ENCODE measurements at regions not wholly inside any gene's neighbourhood (a gene's known extent, or its start where the extent isn't known, plus 50 kb on each side); places are given as distances from the start of the nearest gene placed in this dataset.

- TF ChIP-seq ZNF423 (tag by site-specific recombination; IDR thresholded peaks at IDR 0.05) (no peak), ZEB2 (tag by site-specific recombination; IDR thresholded peaks at IDR 0.05) (no peak), ZBTB48 (tag by site-specific recombination; IDR thresholded peaks at IDR 0.05) (no peak)
- TF ChIP-seq, protein P1, sequence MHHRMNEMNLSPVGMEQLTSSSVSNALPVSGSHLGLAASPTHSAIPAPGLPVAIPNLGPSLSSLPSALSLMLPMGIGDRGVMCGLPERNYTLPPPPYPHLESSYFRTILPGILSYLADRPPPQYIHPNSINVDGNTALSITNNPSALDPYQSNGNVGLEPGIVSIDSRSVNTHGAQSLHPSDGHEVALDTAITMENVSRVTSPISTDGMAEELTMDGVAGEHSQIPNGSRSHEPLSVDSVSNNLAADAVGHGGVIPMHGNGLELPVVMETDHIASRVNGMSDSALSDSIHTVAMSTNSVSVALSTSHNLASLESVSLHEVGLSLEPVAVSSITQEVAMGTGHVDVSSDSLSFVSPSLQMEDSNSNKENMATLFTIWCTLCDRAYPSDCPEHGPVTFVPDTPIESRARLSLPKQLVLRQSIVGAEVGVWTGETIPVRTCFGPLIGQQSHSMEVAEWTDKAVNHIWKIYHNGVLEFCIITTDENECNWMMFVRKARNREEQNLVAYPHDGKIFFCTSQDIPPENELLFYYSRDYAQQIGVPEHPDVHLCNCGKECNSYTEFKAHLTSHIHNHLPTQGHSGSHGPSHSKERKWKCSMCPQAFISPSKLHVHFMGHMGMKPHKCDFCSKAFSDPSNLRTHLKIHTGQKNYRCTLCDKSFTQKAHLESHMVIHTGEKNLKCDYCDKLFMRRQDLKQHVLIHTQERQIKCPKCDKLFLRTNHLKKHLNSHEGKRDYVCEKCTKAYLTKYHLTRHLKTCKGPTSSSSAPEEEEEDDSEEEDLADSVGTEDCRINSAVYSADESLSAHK (tag by site-specific recombination; IDR thresholded peaks at IDR 0.05), result no peak
- TF ChIP-seq, protein P2, sequence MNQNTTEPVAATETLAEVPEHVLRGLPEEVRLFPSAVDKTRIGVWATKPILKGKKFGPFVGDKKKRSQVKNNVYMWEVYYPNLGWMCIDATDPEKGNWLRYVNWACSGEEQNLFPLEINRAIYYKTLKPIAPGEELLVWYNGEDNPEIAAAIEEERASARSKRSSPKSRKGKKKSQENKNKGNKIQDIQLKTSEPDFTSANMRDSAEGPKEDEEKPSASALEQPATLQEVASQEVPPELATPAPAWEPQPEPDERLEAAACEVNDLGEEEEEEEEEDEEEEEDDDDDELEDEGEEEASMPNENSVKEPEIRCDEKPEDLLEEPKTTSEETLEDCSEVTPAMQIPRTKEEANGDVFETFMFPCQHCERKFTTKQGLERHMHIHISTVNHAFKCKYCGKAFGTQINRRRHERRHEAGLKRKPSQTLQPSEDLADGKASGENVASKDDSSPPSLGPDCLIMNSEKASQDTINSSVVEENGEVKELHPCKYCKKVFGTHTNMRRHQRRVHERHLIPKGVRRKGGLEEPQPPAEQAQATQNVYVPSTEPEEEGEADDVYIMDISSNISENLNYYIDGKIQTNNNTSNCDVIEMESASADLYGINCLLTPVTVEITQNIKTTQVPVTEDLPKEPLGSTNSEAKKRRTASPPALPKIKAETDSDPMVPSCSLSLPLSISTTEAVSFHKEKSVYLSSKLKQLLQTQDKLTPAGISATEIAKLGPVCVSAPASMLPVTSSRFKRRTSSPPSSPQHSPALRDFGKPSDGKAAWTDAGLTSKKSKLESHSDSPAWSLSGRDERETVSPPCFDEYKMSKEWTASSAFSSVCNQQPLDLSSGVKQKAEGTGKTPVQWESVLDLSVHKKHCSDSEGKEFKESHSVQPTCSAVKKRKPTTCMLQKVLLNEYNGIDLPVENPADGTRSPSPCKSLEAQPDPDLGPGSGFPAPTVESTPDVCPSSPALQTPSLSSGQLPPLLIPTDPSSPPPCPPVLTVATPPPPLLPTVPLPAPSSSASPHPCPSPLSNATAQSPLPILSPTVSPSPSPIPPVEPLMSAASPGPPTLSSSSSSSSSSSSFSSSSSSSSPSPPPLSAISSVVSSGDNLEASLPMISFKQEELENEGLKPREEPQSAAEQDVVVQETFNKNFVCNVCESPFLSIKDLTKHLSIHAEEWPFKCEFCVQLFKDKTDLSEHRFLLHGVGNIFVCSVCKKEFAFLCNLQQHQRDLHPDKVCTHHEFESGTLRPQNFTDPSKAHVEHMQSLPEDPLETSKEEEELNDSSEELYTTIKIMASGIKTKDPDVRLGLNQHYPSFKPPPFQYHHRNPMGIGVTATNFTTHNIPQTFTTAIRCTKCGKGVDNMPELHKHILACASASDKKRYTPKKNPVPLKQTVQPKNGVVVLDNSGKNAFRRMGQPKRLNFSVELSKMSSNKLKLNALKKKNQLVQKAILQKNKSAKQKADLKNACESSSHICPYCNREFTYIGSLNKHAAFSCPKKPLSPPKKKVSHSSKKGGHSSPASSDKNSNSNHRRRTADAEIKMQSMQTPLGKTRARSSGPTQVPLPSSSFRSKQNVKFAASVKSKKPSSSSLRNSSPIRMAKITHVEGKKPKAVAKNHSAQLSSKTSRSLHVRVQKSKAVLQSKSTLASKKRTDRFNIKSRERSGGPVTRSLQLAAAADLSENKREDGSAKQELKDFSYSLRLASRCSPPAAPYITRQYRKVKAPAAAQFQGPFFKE (tag by site-specific recombination; IDR thresholded peaks at IDR 0.05; ENCODE audit: borderline replicate concordance), result no peak
Measured at GRCh38 chr20:17012546-17013226, 214.2 kb upstream of the PCSK2 start (continued).

DNA sequence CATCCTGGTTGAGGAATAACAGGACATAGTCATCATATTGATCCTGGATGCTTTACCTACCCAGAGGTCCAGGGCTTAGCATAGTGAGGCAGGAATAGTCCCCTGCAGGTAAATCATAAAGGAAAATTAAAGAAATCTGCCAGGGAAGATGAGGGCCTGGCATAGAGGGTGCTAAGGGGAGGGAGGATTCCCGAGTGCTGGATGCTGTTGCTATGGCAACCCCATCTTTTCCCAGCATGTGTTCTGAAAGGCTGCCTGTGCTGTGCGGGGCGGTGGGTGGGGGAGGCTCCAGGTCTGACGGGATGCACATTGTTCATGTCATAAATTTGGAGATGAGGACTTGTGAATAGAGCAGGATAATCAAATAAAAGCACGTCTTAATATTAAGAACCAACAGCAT lies 212.6 kb upstream of the PCSK2 start:
- H3K4me1 ChIP-seq (ENCODE audit: control insufficient read depth, insufficient read depth, low read length), result no peaks in the 10 kb centered on the region
- no peaks in the 10 kb centered on the region for H3K36me3 ChIP-seq (ENCODE audit: control insufficient read depth in 2 of 2, insufficient read depth in 1 of 2, low read length in 2 of 2)
- H3K4me3 ChIP-seq (ENCODE audit: low read depth, low read length), result no peak overlapping the region
- CTCF ChIA-PET, result no interaction called here
- no peak overlapping the region for H3K27ac ChIP-seq (ENCODE audit: extremely low read depth, low read depth, low read length)
- H3K9me3 ChIP-seq (ENCODE audit: control insufficient read depth, insufficient read depth, low read depth, low read length), result no peaks in the 10 kb centered on the region
- POLR2A ChIA-PET, result no interaction called here
- TF ChIP-seq ZNF184 (tag by site-specific recombination; IDR thresholded peaks at IDR 0.05), result no peak
- no peak for TF ChIP-seq ZEB2 (tag by site-specific recombination; IDR thresholded peaks at IDR 0.05)
- no peak for TF ChIP-seq KLF17 (tag by site-specific recombination; IDR thresholded peaks at IDR 0.05)
- TF ChIP-seq ZNF510 (tag by site-specific recombination; IDR thresholded peaks at IDR 0.05; ENCODE audit: insufficient replicate concordance), result no peak
- no peak for TF ChIP-seq ZNF133 (tag by site-specific recombination; IDR thresholded peaks at IDR 0.05)
- no peak for TF ChIP-seq ZNF280D (tag by site-specific recombination; IDR thresholded peaks at IDR 0.05)
- TF ChIP-seq PRDM1 (tag by site-specific recombination; IDR thresholded peaks at IDR 0.05), result no peak
- no peak for TF ChIP-seq ZNF302 (tag by site-specific recombination; IDR thresholded peaks at IDR 0.05; ENCODE audit: low read depth)
- no peak for TF ChIP-seq YY1 (tag by site-specific recombination; IDR thresholded peaks at IDR 0.05)
- TF ChIP-seq ZNF426 (tag by site-specific recombination; IDR thresholded peaks at IDR 0.05), result no peak
- no peak for TF ChIP-seq ZNF146 (tag by site-specific recombination; IDR thresholded peaks at IDR 0.05)
- TF ChIP-seq, protein P3, sequence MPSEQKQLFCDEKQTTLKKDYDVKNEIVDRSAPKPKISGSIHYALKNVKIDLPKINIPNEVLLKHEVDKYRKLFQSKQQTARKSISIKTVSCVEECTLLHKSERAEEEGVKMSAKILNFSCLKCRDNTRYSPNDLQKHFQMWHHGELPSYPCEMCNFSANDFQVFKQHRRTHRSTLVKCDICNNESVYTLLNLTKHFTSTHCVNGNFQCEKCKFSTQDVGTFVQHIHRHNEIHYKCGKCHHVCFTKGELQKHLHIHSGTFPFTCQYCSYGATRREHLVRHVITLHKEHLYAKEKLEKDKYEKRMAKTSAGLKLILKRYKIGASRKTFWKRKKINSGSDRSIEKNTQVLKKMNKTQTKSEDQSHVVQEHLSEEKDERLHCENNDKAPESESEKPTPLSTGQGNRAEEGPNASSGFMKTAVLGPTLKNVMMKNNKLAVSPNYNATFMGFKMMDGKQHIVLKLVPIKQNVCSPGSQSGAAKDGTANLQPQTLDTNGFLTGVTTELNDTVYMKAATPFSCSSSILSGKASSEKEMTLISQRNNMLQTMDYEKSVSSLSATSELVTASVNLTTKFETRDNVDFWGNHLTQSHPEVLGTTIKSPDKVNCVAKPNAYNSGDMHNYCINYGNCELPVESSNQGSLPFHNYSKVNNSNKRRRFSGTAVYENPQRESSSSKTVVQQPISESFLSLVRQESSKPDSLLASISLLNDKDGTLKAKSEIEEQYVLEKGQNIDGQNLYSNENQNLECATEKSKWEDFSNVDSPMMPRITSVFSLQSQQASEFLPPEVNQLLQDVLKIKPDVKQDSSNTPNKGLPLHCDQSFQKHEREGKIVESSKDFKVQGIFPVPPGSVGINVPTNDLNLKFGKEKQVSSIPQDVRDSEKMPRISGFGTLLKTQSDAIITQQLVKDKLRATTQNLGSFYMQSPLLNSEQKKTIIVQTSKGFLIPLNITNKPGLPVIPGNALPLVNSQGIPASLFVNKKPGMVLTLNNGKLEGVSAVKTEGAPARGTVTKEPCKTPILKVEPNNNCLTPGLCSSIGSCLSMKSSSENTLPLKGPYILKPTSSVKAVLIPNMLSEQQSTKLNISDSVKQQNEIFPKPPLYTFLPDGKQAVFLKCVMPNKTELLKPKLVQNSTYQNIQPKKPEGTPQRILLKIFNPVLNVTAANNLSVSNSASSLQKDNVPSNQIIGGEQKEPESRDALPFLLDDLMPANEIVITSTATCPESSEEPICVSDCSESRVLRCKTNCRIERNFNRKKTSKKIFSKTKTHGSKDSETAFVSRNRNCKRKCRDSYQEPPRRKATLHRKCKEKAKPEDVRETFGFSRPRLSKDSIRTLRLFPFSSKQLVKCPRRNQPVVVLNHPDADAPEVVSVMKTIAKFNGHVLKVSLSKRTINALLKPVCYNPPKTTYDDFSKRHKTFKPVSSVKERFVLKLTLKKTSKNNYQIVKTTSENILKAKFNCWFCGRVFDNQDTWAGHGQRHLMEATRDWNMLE (tag by site-specific recombination; conservative IDR thresholded peaks at IDR 0.05; ENCODE audit: low read depth), result no peak
- no peak for TF ChIP-seq KLF1 (tag by site-specific recombination; IDR thresholded peaks at IDR 0.05)

Measured in HEK293 (cell line).